SK-N-SH (cell line): ENCODE measurements at regions not wholly inside any gene's neighbourhood (a gene's known extent, or its start where the extent isn't known, plus 50 kb on each side); places are given as distances from the start of the nearest gene placed in this dataset.

ENCODE experiments used
- CTCF ChIA-PET: fragments of 300-600, 350-600 bp; formaldehyde crosslinking; extraction: SDS; loops from one replicate; lab custom pipeline; 2021; lab: Yijun Ruan, JAX
- POLR2A ChIA-PET: fragments of 350-600 bp; sonication (Branson Sonifier 250); formaldehyde crosslinking; extraction: SDS; loops from one replicate; lab custom pipeline; 2020; ENCODE audit warnings: antibody characterized with exemption, inconsistent platforms; lab: Yijun Ruan, JAX
- DNase-seq: peaks from one replicate; pipeline ENCODE4 v3.0.0; 2012
- H2AFZ ChIP-seq: fragments of 200-600 bp; sonication (generic); 2 replicates; pipeline ENCODE4 v1.8.1; 2016; ENCODE audit warnings: antibody characterized with exemption, mild to moderate bottlenecking, low read depth
- H3F3A ChIP-seq: fragments of 200-600 bp; sonication (generic); replicated peaks from 2 replicates; pipeline ENCODE3; 2016; ENCODE audit warnings: antibody characterized with exemption, mild to moderate bottlenecking; ENCODE audit not compliant: insufficient read depth
- H3K27ac ChIP-seq, 2 experiments: fragments of 200-500 bp in 1 of 2; fragments of 200-600 bp in 1 of 2; sonication (Bioruptor generic) in 1 of 2; sonication (generic), shearing (Covaris generic) in 1 of 2; 2 replicates each; pipeline versions ENCODE4 v1.5.1 to v1.6.1; 2014 to 2016; ENCODE audit warnings: low read depth in 2 of 2, inconsistent platforms in 1 of 2, low read length in 1 of 2, mild to moderate bottlenecking in 1 of 2, mixed read lengths in 1 of 2
- H3K27me3 ChIP-seq: fragments of 200-600 bp; sonication (generic), shearing (Covaris generic); 2 replicates; pipeline ENCODE4 v1.6.1; 2016; ENCODE audit warnings: mixed run types; ENCODE audit not compliant: insufficient read depth
- H3K36me3 ChIP-seq, 2 experiments: fragments of 200-500 bp in 1 of 2; fragments of 200-600 bp in 1 of 2; sonication (Bioruptor generic) in 1 of 2; sonication (generic) in 1 of 2; replicated peaks in 1 of 2; 2 replicates each; pipeline versions ENCODE3 to v1.5.1; 2014 to 2016; ENCODE audit warnings: low read length in 1 of 2, mild to moderate bottlenecking in 1 of 2; ENCODE audit not compliant: insufficient read depth in 2 of 2, control insufficient read depth in 1 of 2
- H3K4me1 ChIP-seq, 2 experiments: fragments of 200-500 bp in 1 of 2; fragments of 200-600 bp in 1 of 2; sonication (Bioruptor generic) in 1 of 2; sonication (generic), shearing (Covaris generic) in 1 of 2; 2 replicates each; pipeline versions ENCODE4 v1.5.1 to v1.6.1; 2014 to 2016; ENCODE audit warnings: low read depth in 1 of 2, low read length in 1 of 2, mixed run types in 1 of 2; ENCODE audit not compliant: insufficient read depth in 2 of 2, control insufficient read depth in 1 of 2
- H3K4me2 ChIP-seq: fragments of 200-600 bp; sonication (generic), shearing (Covaris generic); 2 replicates; pipeline ENCODE4 v1.6.1; 2017; ENCODE audit warnings: mixed run types
- H3K4me3 ChIP-seq, 2 experiments: fragments of 200-500 bp in 1 of 2; fragments of 200-600 bp in 1 of 2; sonication (Bioruptor generic) in 1 of 2; sonication (generic), shearing (Covaris generic) in 1 of 2; 2 replicates each; pipeline versions ENCODE4 v1.5.1 to v1.8.1; 2014 to 2016; ENCODE audit warnings: low read depth in 2 of 2, inconsistent platforms in 1 of 2, low read length in 1 of 2, mild to moderate bottlenecking in 1 of 2, mixed read lengths in 1 of 2, moderate library complexity in 1 of 2
- H3K79me2 ChIP-seq: fragments of 200-600 bp; sonication (generic); 2 replicates; pipeline ENCODE4 v1.8.1; 2017; ENCODE audit warnings: mild to moderate bottlenecking; ENCODE audit not compliant: insufficient read depth
- H3K9ac ChIP-seq: fragments of 200-600 bp; sonication (generic); 2 replicates; pipeline ENCODE4 v1.6.1; 2017; ENCODE audit warnings: mixed run types
- H3K9me2 ChIP-seq: fragments of 200-600 bp; sonication (generic); 2 replicates; pipeline ENCODE4 v1.6.1; 2017; ENCODE audit warnings: mixed run types
- H3K9me3 ChIP-seq: fragments of 200-600 bp; sonication (generic); 2 replicates; pipeline ENCODE4 v1.6.1; 2017; ENCODE audit warnings: mixed run types, mild to moderate bottlenecking, moderate library complexity
- H4K20me1 ChIP-seq: fragments of 200-600 bp; sonication (generic); 2 replicates; pipeline ENCODE4 v1.6.1; 2017; ENCODE audit warnings: mild to moderate bottlenecking, mixed run types; ENCODE audit not compliant: insufficient read depth
- ELF1 ChIP-seq: IDR thresholded peaks from 2 replicates; pipeline ENCODE4 v1.4.0; 2012
- FOSL2 ChIP-seq: IDR thresholded peaks from 2 replicates; pipeline ENCODE4 v1.4.0; 2012; ENCODE audit warnings: low read depth, mild to moderate bottlenecking, moderate library complexity, borderline replicate concordance
- FOXJ3 ChIP-seq: sonication (generic); formaldehyde crosslinking; IDR thresholded peaks from 2 replicates; pipeline ENCODE4 v1.5.1; 2020; ENCODE audit warnings: mild to moderate bottlenecking, missing genetic modification reagents
- FOXM1 ChIP-seq: IDR thresholded peaks from 2 replicates; pipeline ENCODE4 v1.4.0; 2012; ENCODE audit warnings: low read depth, mild to moderate bottlenecking
- JUND ChIP-seq: IDR thresholded peaks from 2 replicates; pipeline ENCODE4 v1.4.0; 2012
- MXI1 ChIP-seq: IDR thresholded peaks from 2 replicates; pipeline ENCODE4 v1.6.1; 2012; ENCODE audit warnings: mild to moderate bottlenecking, low read depth, low read length, improper control_type of control experiment
- POLR2AphosphoS5 ChIP-seq: IDR thresholded peaks from 2 replicates; pipeline ENCODE4 v1.6.1; 2012; ENCODE audit warnings: low read depth, low read length
- RAD21 ChIP-seq: IDR thresholded peaks from 2 replicates; pipeline ENCODE4 v1.6.1; 2012; ENCODE audit warnings: mild to moderate bottlenecking, low read length
- RFX5 ChIP-seq: IDR thresholded peaks from 2 replicates; pipeline ENCODE4 v1.6.1; 2012; ENCODE audit warnings: mild to moderate bottlenecking, improper control_type of control experiment, low read length
- TAF1 ChIP-seq: IDR thresholded peaks from 2 replicates; pipeline ENCODE4 v1.6.1; 2012; ENCODE audit warnings: low read depth, mild to moderate bottlenecking, low read length, moderate library complexity, borderline replicate concordance
- WGBS: methylation state at CpG from one replicate; pipeline ENCODE4 v1.1.6; 2017; ENCODE audit warnings: low lambda C conversion rate; 5-methylcytosine and 5-hydroxymethylcytosine counted together
- TF ChIP-seq, protein P1 (sequence below): fragments of 200-600 bp; sonication (generic); IDR thresholded peaks from 2 replicates; pipeline ENCODE4 v1.6.1; 2017; ENCODE audit warnings: antibody characterized with exemption, mild to moderate bottlenecking, moderate library complexity
- TF ChIP-seq, protein P2 (sequence below): IDR thresholded peaks from 2 replicates; pipeline ENCODE4 v1.4.0; 2012; ENCODE audit warnings: low read depth
- TF ChIP-seq, protein P3 (sequence below): IDR thresholded peaks from 2 replicates; pipeline ENCODE4 v1.4.0; 2012; ENCODE audit warnings: low read depth, borderline replicate concordance
- TF ChIP-seq, protein P4 (sequence below): IDR thresholded peaks from 2 replicates; pipeline ENCODE4 v1.4.0; 2012; ENCODE audit warnings: low read depth, borderline replicate concordance

DNA sequence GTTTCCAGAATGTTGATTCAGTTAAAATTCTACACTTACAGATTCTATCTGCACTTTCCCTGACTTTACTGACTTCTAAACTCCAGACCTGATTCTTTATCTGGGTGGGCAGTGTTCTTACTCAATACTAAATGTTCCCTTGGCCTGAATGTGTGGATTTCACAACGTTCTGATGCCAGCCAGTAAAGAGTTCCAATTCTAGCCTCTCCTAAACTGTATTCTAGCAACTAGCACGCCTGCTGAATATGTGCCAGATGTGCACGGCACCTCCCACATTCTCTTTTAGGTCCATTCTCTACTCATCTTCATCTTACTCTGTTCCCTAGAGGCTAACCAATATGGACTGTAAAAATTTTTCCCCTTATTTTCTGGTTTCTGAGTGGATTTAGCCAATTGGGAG lies 479.5 kb upstream of the AGTR1 start:
- 47% methylated on average over 3 of the region's 3 CpGs for WGBS
- Histone ChIP-seq H3K9me2 (no peaks in the 10 kb centered on the region), H3K9ac (no peak overlapping the region), H2AFZ (no peak overlapping the region), H3K9me3 (no peaks in the 10 kb centered on the region), H3K4me1 (no peaks in the 10 kb centered on the region), H3F3A (peaks cover 5% of the 10 kb centered on the region), H3K27me3 (no peaks in the 10 kb centered on the region), H4K20me1 (no peaks in the 10 kb centered on the region), H3K36me3 (no peaks in the 10 kb centered on the region), H3K79me2 (no peaks in the 10 kb centered on the region), H3K27ac (no peak overlapping the region), H3K4me3 (no peak overlapping the region), H3K4me2 (no peak overlapping the region)
- ChIA-PET POLR2A (no interaction called here), CTCF (no interaction called here)
- no peak for DNase-seq
- no peak for TF ChIP-seq RFX5

DNA sequence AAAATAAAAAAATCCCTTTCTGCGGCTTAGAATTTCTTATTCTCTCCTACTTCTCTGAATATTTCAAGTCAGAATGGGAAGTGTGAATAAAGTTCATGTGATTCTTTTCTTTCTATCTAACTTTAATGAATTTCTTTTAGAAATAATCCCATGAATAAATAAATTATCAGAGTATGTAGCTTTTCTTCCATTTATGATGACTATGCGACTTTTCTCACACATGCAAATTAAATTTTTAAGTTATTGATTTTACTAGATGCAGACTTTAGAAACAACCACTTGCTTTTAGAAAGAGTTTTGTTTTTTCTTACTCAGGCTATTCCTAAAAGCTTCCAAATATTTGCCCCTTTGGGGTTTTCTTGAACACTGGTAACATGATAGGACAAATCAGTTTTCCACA lies 477.7 kb upstream of the AGTR1 start:
- Histone ChIP-seq H3K36me3 (no peaks in the 10 kb centered on the region), H3K9ac (no peak overlapping the region), H3K27ac (no peak overlapping the region), H3K4me2 (no peak overlapping the region), H3K27me3 (no peaks in the 10 kb centered on the region), H3F3A (peaks cover 3% of the 10 kb centered on the region), H2AFZ (no peak overlapping the region), H3K4me1 (no peaks in the 10 kb centered on the region), H4K20me1 (no peaks in the 10 kb centered on the region), H3K79me2 (no peaks in the 10 kb centered on the region), H3K4me3 (no peak overlapping the region), H3K9me2 (no peaks in the 10 kb centered on the region), H3K9me3 (no peaks in the 10 kb centered on the region)
- POLR2A ChIA-PET = no interaction called here
- DNase-seq = no peak
- CTCF ChIA-PET = interaction anchor here (0.7 to 1.6 kb wide), 2 partner anchors 17 to 863 kb away, joined by 3 to 4 read pairs; no protein-coding TSS in a partner anchor
- WGBS = 87% methylated on average over 2 of the region's 2 CpGs
- TF ChIP-seq, protein P1, sequence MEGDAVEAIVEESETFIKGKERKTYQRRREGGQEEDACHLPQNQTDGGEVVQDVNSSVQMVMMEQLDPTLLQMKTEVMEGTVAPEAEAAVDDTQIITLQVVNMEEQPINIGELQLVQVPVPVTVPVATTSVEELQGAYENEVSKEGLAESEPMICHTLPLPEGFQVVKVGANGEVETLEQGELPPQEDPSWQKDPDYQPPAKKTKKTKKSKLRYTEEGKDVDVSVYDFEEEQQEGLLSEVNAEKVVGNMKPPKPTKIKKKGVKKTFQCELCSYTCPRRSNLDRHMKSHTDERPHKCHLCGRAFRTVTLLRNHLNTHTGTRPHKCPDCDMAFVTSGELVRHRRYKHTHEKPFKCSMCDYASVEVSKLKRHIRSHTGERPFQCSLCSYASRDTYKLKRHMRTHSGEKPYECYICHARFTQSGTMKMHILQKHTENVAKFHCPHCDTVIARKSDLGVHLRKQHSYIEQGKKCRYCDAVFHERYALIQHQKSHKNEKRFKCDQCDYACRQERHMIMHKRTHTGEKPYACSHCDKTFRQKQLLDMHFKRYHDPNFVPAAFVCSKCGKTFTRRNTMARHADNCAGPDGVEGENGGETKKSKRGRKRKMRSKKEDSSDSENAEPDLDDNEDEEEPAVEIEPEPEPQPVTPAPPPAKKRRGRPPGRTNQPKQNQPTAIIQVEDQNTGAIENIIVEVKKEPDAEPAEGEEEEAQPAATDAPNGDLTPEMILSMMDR = no peak
- TF ChIP-seq JUND (no peak), TAF1 (no peak), FOXM1 (no peak), FOXJ3 (no peak), FOSL2 (no peak), POLR2AphosphoS5 (no peak), MXI1 (no peak)

DNA sequence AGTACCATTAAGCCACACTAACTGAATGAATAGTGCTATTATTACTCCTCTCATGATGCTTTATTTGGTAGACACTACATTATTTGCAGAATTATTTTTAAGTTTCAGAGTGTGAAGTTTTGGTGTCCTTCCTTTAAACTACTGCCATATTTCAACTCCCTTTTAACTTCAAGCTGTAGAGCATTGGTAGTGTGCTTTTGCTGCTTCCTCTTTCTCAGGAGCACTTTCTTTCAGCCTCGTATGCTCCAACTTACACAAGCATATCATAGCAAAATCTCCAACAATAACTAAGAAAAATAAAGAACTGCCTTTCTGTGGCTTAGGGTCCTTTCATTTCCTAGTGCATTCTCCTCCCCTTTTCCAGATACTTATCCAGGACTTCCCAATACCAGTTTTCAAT lies 476.4 kb upstream of the AGTR1 start:
- Histone ChIP-seq H3K27ac (no peak overlapping the region), H3K79me2 (no peaks in the 10 kb centered on the region), H3K9me2 (no peaks in the 10 kb centered on the region), H3K4me3 (no peak overlapping the region), H4K20me1 (no peaks in the 10 kb centered on the region), H3K9me3 (no peaks in the 10 kb centered on the region), H3K4me2 (no peak overlapping the region), H3K9ac (no peak overlapping the region), H3K27me3 (no peaks in the 10 kb centered on the region), H2AFZ (no peak overlapping the region), H3F3A (no peaks in the 10 kb centered on the region), H3K36me3 (no peaks in the 10 kb centered on the region), H3K4me1 (no peaks in the 10 kb centered on the region)
- CTCF ChIA-PET = interaction anchor here (1.6 kb wide), 1 partner anchor 16 kb away, joined by 4 read pairs; no protein-coding TSS in a partner anchor
- POLR2A ChIA-PET = no interaction called here
- DNase-seq = no peak
- 68% methylated on average over 1 of the region's 1 CpG for WGBS
- TF ChIP-seq RAD21 (no peak), MXI1 (no peak), ELF1 (no peak), FOSL2 (no peak)
- TF ChIP-seq, protein P2, sequence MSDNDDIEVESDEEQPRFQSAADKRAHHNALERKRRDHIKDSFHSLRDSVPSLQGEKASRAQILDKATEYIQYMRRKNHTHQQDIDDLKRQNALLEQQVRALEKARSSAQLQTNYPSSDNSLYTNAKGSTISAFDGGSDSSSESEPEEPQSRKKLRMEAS = no peak
- TF ChIP-seq, protein P3, sequence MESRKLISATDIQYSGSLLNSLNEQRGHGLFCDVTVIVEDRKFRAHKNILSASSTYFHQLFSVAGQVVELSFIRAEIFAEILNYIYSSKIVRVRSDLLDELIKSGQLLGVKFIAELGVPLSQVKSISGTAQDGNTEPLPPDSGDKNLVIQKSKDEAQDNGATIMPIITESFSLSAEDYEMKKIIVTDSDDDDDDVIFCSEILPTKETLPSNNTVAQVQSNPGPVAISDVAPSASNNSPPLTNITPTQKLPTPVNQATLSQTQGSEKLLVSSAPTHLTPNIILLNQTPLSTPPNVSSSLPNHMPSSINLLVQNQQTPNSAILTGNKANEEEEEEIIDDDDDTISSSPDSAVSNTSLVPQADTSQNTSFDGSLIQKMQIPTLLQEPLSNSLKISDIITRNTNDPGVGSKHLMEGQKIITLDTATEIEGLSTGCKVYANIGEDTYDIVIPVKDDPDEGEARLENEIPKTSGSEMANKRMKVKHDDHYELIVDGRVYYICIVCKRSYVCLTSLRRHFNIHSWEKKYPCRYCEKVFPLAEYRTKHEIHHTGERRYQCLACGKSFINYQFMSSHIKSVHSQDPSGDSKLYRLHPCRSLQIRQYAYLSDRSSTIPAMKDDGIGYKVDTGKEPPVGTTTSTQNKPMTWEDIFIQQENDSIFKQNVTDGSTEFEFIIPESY = no peak
- TF ChIP-seq, protein P4, sequence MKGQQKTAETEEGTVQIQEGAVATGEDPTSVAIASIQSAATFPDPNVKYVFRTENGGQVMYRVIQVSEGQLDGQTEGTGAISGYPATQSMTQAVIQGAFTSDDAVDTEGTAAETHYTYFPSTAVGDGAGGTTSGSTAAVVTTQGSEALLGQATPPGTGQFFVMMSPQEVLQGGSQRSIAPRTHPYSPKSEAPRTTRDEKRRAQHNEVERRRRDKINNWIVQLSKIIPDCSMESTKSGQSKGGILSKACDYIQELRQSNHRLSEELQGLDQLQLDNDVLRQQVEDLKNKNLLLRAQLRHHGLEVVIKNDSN = no peak
- TF ChIP-seq, all 33 proteins: peak for 0
